ENCODE measurements at regions not wholly inside any gene's neighbourhood (a gene's known extent, or its start where the extent isn't known, plus 50 kb on each side); places are given as distances from the start of the nearest gene placed in this dataset.

DNA sequence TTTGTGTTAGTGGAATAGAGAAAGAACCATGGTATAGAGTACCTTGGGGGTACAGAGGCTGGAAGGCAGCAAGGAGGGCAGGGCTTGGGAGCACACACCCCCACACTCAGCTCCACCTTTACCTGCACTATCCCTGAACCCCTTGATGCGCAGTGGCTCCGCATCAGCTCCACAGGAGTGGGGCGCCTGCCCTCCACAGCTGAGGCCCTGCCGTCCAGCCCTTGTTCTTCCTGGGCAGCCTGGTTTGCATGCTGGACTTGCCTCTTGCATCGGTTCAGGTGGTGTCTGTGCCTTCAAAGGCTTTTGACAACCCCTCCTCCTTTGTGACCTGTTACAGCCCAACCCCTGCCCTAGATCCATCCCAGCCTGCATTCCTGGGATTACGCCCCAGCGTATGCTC lies 52.6 kb upstream of the ZNF32 start:
- H2AFZ ChIP-seq: no peak overlapping the region
- no peak overlapping the region for H3K4me2 ChIP-seq
- H3K4me3 ChIP-seq: no peak overlapping the region
- H3K9me3 ChIP-seq (ENCODE audit: insufficient read depth, low read depth): no peaks in the 10 kb centered on the region
- BruUV-seq (replicated peaks): no TSS peak
- TF ChIP-seq, protein P1, sequence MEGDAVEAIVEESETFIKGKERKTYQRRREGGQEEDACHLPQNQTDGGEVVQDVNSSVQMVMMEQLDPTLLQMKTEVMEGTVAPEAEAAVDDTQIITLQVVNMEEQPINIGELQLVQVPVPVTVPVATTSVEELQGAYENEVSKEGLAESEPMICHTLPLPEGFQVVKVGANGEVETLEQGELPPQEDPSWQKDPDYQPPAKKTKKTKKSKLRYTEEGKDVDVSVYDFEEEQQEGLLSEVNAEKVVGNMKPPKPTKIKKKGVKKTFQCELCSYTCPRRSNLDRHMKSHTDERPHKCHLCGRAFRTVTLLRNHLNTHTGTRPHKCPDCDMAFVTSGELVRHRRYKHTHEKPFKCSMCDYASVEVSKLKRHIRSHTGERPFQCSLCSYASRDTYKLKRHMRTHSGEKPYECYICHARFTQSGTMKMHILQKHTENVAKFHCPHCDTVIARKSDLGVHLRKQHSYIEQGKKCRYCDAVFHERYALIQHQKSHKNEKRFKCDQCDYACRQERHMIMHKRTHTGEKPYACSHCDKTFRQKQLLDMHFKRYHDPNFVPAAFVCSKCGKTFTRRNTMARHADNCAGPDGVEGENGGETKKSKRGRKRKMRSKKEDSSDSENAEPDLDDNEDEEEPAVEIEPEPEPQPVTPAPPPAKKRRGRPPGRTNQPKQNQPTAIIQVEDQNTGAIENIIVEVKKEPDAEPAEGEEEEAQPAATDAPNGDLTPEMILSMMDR (conservative IDR thresholded peaks at IDR 0.05): no peak
- no peak for TF ChIP-seq EZH2 (IDR thresholded peaks at IDR 0.05; ENCODE audit: low read depth)
- H3K79me2 ChIP-seq (ENCODE audit: low read depth): no peaks in the 10 kb centered on the region
- ChIA-PET POLR2A (ENCODE audit: unreplicated experiment) (no interaction called here), CTCF (no interaction called here)
- H4K20me1 ChIP-seq (ENCODE audit: insufficient read depth): no peaks in the 10 kb centered on the region
- intact Hi-C loops (cut with micrococcal nuclease; ENCODE audit: unreplicated experiment): no loop called here
- H3K9me2 ChIP-seq (ENCODE audit: insufficient read depth): no peaks in the 10 kb centered on the region
- DNase-seq: no peak
- no peaks in the 10 kb centered on the region for H3K4me1 ChIP-seq (replicated peaks; ENCODE audit: insufficient read depth)
- H3F3A ChIP-seq (ENCODE audit: insufficient read depth, low read depth): no peaks in the 10 kb centered on the region
- H3K27me3 ChIP-seq (ENCODE audit: insufficient read depth, low read depth): peaks cover 96% of the 10 kb centered on the region
- no peaks in the 10 kb centered on the region for H3K36me3 ChIP-seq (ENCODE audit: low read depth)
- H3K27ac ChIP-seq: no peak overlapping the region

DNA sequence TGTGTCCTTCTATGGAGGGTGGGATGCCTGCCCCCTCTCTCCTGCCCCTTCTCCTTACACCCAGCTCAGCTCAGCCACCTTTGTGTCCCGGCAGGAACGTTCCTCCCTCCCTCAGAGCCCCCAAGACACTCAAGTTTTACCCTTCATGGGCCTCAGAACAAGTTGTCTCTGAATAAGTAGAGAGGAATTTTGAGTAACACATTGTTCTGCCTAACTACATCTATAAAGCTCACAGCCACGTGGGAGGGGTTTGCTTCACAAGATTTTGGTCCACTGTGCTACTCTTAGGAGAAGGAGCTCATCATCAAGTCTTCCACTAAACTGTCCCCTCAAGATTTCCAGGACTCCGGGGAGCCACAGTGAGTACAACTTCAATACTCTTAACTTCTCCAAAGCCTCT lies 51.6 kb upstream of the ZNF32 start:
- H3F3A ChIP-seq (ENCODE audit: insufficient read depth, low read depth): no peaks in the 10 kb centered on the region
- H3K4me3 ChIP-seq: no peak overlapping the region
- no peak overlapping the region for H3K27ac ChIP-seq
- no peak overlapping the region for H3K4me2 ChIP-seq
- H3K36me3 ChIP-seq (ENCODE audit: low read depth): no peaks in the 10 kb centered on the region
- H3K79me2 ChIP-seq (ENCODE audit: low read depth): no peaks in the 10 kb centered on the region
- TF ChIP-seq EZH2 (IDR thresholded peaks at IDR 0.05; ENCODE audit: low read depth): no peak
- TF ChIP-seq, protein P1 (conservative IDR thresholded peaks at IDR 0.05): no peak
- DNase-seq: no peak
- BruUV-seq (replicated peaks): no TSS peak
- H3K27me3 ChIP-seq (ENCODE audit: insufficient read depth, low read depth): peaks cover 96% of the 10 kb centered on the region
- H3K4me1 ChIP-seq (replicated peaks; ENCODE audit: insufficient read depth): no peaks in the 10 kb centered on the region
- H3K9me3 ChIP-seq (ENCODE audit: insufficient read depth, low read depth): no peaks in the 10 kb centered on the region
- CTCF ChIA-PET: no interaction called here
- intact Hi-C loops (cut with micrococcal nuclease; ENCODE audit: unreplicated experiment): no loop called here
- no peak overlapping the region for H2AFZ ChIP-seq
- no peaks in the 10 kb centered on the region for H4K20me1 ChIP-seq (ENCODE audit: insufficient read depth)
- H3K9me2 ChIP-seq (ENCODE audit: insufficient read depth): no peaks in the 10 kb centered on the region
- POLR2A ChIA-PET (ENCODE audit: unreplicated experiment): no interaction called here

DNA sequence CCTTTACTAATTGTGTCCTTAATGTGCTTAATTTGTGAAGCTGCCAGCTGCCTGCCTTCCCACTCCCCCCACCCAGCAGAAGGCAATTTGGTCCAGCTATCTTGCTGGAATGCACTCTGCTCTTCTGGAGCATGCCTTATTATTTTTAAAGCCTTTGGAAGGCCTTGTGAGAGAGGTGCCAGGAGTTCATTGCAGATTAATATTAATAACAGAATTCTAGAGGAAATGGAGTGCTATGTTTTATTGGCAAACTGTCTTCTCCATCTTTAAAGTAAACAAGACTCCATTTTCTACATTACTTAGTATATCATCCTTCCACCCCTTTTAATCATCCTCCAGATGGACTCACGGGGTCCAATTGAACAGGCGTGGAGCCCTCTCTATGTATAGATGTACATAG lies 50.8 kb upstream of the ZNF32 start:
- H2AFZ ChIP-seq: no peak overlapping the region
- H3K36me3 ChIP-seq (ENCODE audit: low read depth): no peaks in the 10 kb centered on the region
- BruUV-seq (replicated peaks): no TSS peak
- CTCF ChIA-PET: no interaction called here
- intact Hi-C loops (cut with micrococcal nuclease; ENCODE audit: unreplicated experiment): loop anchor here (10.0 kb wide), 1 partner anchor 345 kb away; no protein-coding TSS in a partner anchor
- H3K27ac ChIP-seq: no peak overlapping the region
- no peak overlapping the region for H3K4me3 ChIP-seq
- H3K4me1 ChIP-seq (replicated peaks; ENCODE audit: insufficient read depth): no peaks in the 10 kb centered on the region
- H4K20me1 ChIP-seq (ENCODE audit: insufficient read depth): no peaks in the 10 kb centered on the region
- H3K9me3 ChIP-seq (ENCODE audit: insufficient read depth, low read depth): no peaks in the 10 kb centered on the region
- no peak for TF ChIP-seq EZH2 (IDR thresholded peaks at IDR 0.05; ENCODE audit: low read depth)
- TF ChIP-seq, protein P1 (conservative IDR thresholded peaks at IDR 0.05): no peak
- H3K79me2 ChIP-seq (ENCODE audit: low read depth): no peaks in the 10 kb centered on the region
- DNase-seq: no peak
- H3K27me3 ChIP-seq (ENCODE audit: insufficient read depth, low read depth): peaks cover 96% of the 10 kb centered on the region
- H3K4me2 ChIP-seq: no peak overlapping the region
- no peaks in the 10 kb centered on the region for H3F3A ChIP-seq (ENCODE audit: insufficient read depth, low read depth)
- no peaks in the 10 kb centered on the region for H3K9me2 ChIP-seq (ENCODE audit: insufficient read depth)
- POLR2A ChIA-PET (ENCODE audit: unreplicated experiment): no interaction called here

Measured in PC-9 (cell line).